D721Med (cell line): ENCODE measurements at regions not wholly inside any gene's neighbourhood (a gene's known extent, or its start where the extent isn't known, plus 50 kb on each side); places are given as distances from the start of the nearest gene placed in this dataset.
A peak's percentile ranks its signal among the peaks of the same experiment; 100 is the strongest.
"Not testable (repeated sequence)": the region's sequence is repeated elsewhere in the genome, so short reads cannot be mapped to it uniquely, and the experiment has no call there.

Experiments
- DNase-seq: peaks from one replicate; pipeline ENCODE4 v3.0.0; 2011; ENCODE audit warnings: low spot score; ENCODE audit not compliant: insufficient read length
- FAIRE-seq: peaks from 2 replicates; lab custom pipeline; 2011; peaks lifted over from hg19 to GRCh38; lab: Jason Lieb, UNC
- TF ChIP-seq, protein P1 (sequence below): IDR thresholded peaks from 2 replicates; pipeline ENCODE4 v1.5.1; 2012; ENCODE audit warnings: mild to moderate bottlenecking, control low read depth; ENCODE audit not compliant: insufficient read depth; ENCODE audit errors: missing control alignments

DNA sequence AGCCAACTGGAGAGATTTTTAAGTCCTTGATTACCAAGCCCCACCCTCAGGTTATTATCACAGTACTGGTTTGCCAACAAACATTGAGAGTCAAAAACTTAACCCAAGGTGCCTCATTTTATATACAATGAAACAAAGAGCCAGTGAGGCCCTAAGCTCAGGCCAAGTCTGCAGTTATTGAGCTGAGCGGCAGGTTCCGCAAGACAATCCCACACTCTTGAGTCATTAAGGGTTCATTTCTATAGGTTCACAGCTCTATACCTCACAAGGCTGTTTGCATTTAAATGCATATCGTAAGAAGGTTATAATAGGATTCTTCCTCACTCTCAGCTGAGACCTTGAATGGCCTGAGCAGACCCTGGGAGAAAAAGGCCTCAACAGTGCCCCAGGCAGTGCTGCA, 268.4 kb upstream of the RGPD4 start:
- FAIRE-seq: no peak
- DNase-seq: no peak
- TF ChIP-seq, protein P1, sequence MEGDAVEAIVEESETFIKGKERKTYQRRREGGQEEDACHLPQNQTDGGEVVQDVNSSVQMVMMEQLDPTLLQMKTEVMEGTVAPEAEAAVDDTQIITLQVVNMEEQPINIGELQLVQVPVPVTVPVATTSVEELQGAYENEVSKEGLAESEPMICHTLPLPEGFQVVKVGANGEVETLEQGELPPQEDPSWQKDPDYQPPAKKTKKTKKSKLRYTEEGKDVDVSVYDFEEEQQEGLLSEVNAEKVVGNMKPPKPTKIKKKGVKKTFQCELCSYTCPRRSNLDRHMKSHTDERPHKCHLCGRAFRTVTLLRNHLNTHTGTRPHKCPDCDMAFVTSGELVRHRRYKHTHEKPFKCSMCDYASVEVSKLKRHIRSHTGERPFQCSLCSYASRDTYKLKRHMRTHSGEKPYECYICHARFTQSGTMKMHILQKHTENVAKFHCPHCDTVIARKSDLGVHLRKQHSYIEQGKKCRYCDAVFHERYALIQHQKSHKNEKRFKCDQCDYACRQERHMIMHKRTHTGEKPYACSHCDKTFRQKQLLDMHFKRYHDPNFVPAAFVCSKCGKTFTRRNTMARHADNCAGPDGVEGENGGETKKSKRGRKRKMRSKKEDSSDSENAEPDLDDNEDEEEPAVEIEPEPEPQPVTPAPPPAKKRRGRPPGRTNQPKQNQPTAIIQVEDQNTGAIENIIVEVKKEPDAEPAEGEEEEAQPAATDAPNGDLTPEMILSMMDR: no peak

DNA sequence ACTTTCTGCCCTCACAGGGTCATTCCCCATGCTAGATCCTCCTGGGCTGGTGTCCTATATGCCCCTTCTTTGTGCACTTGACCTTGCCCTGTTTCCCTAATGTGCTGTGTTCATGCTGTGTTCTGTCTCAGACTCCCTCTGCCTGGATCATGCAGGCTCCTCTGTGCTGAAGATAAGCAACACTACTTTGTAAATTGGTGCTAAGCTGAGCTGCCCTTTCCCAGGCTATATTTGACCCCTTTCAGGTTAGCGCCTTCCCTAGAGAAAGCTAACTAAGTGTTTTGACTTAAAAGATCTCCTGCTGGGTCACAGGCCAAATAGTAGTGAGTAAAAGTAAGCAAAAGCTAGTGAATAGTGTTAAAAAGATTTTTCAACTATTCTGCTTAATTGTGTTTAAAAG, 257.2 kb upstream of the RGPD4 start:
- no peak for DNase-seq
- FAIRE-seq: no peak
- TF ChIP-seq, protein P1: no peak

DNA sequence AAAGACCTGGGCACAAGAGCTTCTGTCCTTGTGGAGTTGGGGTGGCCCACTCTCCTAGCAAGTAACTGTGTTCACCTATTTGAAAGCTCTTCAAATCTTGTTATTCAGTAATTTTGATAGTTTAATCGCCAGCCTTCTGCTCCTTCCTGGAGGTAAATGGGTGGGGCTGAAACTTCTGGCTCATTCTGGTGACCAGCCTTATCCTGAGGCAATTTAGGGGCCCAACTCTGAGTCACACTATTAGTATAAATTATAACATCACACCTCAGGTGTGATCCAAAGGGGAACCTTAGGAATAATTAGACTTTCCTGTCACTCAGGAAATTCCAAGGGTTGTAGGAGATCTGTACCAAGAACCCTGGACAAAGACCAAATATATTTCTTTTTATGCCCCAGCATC, 255.8 kb upstream of the RGPD4 start:
- TF ChIP-seq, protein P1: no peak
- DNase-seq: no peak
- FAIRE-seq: no peak

DNA sequence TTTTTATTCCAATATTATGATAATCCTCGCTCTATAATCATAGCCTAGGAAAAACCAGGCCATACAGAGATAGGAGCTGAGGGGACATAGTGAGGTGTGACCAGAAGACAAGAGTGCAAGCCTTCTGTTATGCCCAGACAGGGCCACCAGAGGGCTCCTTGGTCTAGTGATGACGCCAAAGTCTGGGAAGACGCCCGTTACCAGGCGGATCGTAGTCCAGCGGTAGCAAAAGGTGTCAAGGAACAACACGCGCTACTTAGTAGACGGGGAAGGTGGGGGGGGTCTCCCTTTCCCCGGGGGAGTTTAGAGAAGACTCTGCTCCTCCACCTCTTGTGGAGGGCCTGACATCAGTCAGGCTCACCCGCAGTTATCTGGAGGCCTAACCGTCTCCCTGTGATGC, 253.8 kb upstream of the RGPD4 start:
- not testable (repeated sequence) for DNase-seq, FAIRE-seq
- TF ChIP-seq, protein P1: peak; percentile 10

DNA sequence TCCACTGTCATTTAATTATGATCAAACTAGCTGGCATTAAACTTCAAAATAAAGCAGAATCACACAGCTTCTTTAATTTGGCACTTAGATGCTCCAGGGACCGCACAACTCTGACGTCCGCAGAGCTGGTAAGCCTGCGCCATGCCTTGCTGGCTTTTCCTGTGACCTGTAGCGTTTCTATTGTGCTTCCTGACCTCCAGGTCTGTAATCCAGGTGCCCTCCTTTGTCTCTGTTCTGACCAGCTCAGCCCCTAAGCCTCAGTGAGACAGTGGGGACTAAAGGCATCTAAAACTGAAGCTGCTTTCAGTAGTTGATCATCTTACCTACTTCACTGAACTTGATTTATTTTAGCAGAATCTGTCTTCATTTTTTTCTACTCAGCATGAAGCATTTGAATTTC, 249.7 kb upstream of the RGPD4 start:
- DNase-seq: no peak
- FAIRE-seq: no peak
- TF ChIP-seq, protein P1: no peak

DNA sequence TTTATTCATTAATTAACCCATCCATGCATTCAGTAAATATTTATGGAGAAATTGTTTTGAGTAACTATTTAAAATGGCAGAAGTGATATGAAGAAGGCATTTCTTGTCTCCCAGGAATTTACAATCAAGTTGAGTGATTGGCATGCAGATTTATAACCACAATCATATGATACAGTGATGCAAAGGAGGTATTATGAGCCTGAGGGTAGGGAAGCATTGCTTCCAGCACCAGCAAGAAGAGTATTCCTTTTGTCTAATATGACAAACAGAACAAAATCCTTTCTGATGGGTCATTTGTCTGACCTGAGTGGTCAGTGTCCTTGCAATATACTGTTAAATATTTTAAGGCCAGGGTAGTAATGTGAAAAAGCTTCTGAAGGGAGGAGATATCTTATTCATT, 244.2 kb upstream of the RGPD4 start:
- FAIRE-seq (no peak), DNase-seq (no peak)
- TF ChIP-seq, protein P1: no peak

DNA sequence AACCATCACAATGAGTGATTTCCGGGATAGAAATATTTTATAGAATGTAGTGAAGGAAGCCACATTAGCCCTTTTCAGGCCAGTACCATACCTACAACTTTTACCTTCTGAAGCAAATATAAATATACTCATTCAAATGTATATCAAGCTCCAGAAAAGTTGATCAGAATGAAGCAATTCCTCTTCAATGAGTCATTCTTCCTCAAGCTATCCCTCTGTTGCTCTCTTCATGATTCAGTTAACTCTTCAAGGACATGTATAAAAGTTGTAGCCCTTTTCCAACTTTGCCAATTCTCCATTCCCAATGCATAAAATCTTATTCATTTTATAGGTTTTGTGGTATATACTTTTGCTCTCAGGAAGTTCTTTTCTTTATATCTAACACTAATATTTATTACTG, 242.1 kb upstream of the RGPD4 start:
- DNase-seq (no peak), FAIRE-seq (no peak)
- TF ChIP-seq, protein P1: no peak
